Trophoblast cell (in vitro differentiated cells and primary cell): ENCODE measurements at regions not wholly inside any gene's neighbourhood (a gene's known extent, or its start where the extent isn't known, plus 50 kb on each side); places are given as distances from the start of the nearest gene placed in this dataset.
A peak's percentile ranks its signal among the peaks of the same experiment; 100 is the strongest.

Source experiments
- DNase-seq, 2 donors: peaks; one replicate each; pipeline ENCODE4 v3.0.0-alpha.2; 2016
- H2AFZ ChIP-seq: 2 replicates; pipeline ENCODE4 v1.6.1; 2013; ENCODE audit warnings: low read length, moderate library complexity, mild to moderate bottlenecking; ENCODE audit not compliant: insufficient read depth, poor library complexity
- H2AK5ac ChIP-seq: 2 replicates; pipeline ENCODE4 v1.6.1; 2013; ENCODE audit warnings: mild to moderate bottlenecking, low read length
- H2BK120ac ChIP-seq: 2 replicates; pipeline ENCODE4 v1.6.1; 2013; ENCODE audit warnings: low read length, mild to moderate bottlenecking, moderate library complexity; ENCODE audit not compliant: insufficient read depth, poor library complexity
- H2BK12ac ChIP-seq: 2 replicates; pipeline ENCODE4 v1.6.1; 2013; ENCODE audit warnings: mild to moderate bottlenecking, low read length, moderate library complexity
- H2BK5ac ChIP-seq: 2 replicates; pipeline ENCODE4 v1.6.1; 2013; ENCODE audit warnings: low read length, low read depth, moderate library complexity, mild to moderate bottlenecking; ENCODE audit not compliant: poor library complexity
- H3K14ac ChIP-seq: 2 replicates; pipeline ENCODE4 v1.6.1; 2013; ENCODE audit warnings: mild to moderate bottlenecking, low read length
- H3K18ac ChIP-seq: 2 replicates; pipeline ENCODE4 v1.6.1; 2013; ENCODE audit warnings: mild to moderate bottlenecking, low read length
- H3K23ac ChIP-seq: 2 replicates; pipeline ENCODE4 v1.6.1; 2013; ENCODE audit warnings: low read length
- H3K27ac ChIP-seq: 2 replicates; pipeline ENCODE4 v1.5.1; 2013; ENCODE audit warnings: low read depth, mild to moderate bottlenecking, inconsistent platforms, low read length, moderate library complexity
- H3K27me3 ChIP-seq: 2 replicates; pipeline ENCODE4 v1.6.1; 2013; ENCODE audit warnings: inconsistent platforms, mild to moderate bottlenecking, low read length, moderate library complexity; ENCODE audit not compliant: insufficient read depth
- H3K36me3 ChIP-seq, 2 experiments: 1 replicate in 1 of 2; 2 replicates in 1 of 2; pipeline ENCODE4 v1.6.1; 2013; ENCODE audit warnings: low read length in 2 of 2, mild to moderate bottlenecking in 2 of 2, moderate library complexity in 1 of 2; ENCODE audit not compliant: insufficient read depth in 2 of 2, control insufficient read depth in 1 of 2
- H3K4ac ChIP-seq: 2 replicates; pipeline ENCODE4 v1.6.1; 2013; ENCODE audit warnings: low read depth, mild to moderate bottlenecking, low read length, moderate library complexity
- H3K4me1 ChIP-seq, 2 experiments: 1 replicate in 1 of 2; 2 replicates in 1 of 2; pipeline ENCODE4 v1.6.1; 2013; ENCODE audit warnings: low read length in 2 of 2, mild to moderate bottlenecking in 2 of 2, moderate library complexity in 1 of 2; ENCODE audit not compliant: insufficient read depth in 2 of 2, control insufficient read depth in 1 of 2
- H3K4me2 ChIP-seq: 2 replicates; pipeline ENCODE4 v1.6.1; 2013; ENCODE audit warnings: inconsistent platforms, mild to moderate bottlenecking, low read length, moderate library complexity
- H3K4me3 ChIP-seq: 2 replicates; pipeline ENCODE4 v1.5.1; 2013; ENCODE audit warnings: mild to moderate bottlenecking, low read depth, low read length, inconsistent platforms
- H3K79me1 ChIP-seq: one replicate; pipeline ENCODE4 v1.6.1; 2013; ENCODE audit warnings: low read length
- H3K79me2 ChIP-seq: 2 replicates; pipeline ENCODE4 v1.6.1; 2013; ENCODE audit warnings: low read length, mild to moderate bottlenecking; ENCODE audit not compliant: control insufficient read depth, insufficient read depth, poor library complexity
- H3K9ac ChIP-seq: 2 replicates; pipeline ENCODE4 v1.6.1; 2013; ENCODE audit warnings: mild to moderate bottlenecking, low read length
- H3K9me3 ChIP-seq: 2 replicates; pipeline ENCODE4 v1.6.1; 2013; ENCODE audit warnings: low read depth, mild to moderate bottlenecking, control low read depth, inconsistent platforms, low read length; ENCODE audit not compliant: insufficient read depth
- H4K12ac ChIP-seq: 2 replicates; pipeline ENCODE4 v1.6.1; 2013; ENCODE audit warnings: low read depth, mild to moderate bottlenecking, low read length, moderate library complexity
- H4K8ac ChIP-seq: 2 replicates; pipeline ENCODE4 v1.6.1; 2013; ENCODE audit warnings: low read depth, mild to moderate bottlenecking, low read length, moderate library complexity
- H4K91ac ChIP-seq: one replicate; pipeline ENCODE4 v1.6.1; 2013; ENCODE audit warnings: low read depth, mild to moderate bottlenecking, low read length, moderate library complexity
- WGBS: extraction: QIAGEN DNeasy Blood & Tissue Kit; methylation state at CpG from one replicate; pipeline ENCODE4 v1.1.7; 2013; ENCODE audit warnings: missing lambda C conversion rate; ENCODE audit not compliant: insufficient read length, insufficient coverage; ENCODE audit errors: extremely low coverage; 5-methylcytosine and 5-hydroxymethylcytosine counted together

DNA sequence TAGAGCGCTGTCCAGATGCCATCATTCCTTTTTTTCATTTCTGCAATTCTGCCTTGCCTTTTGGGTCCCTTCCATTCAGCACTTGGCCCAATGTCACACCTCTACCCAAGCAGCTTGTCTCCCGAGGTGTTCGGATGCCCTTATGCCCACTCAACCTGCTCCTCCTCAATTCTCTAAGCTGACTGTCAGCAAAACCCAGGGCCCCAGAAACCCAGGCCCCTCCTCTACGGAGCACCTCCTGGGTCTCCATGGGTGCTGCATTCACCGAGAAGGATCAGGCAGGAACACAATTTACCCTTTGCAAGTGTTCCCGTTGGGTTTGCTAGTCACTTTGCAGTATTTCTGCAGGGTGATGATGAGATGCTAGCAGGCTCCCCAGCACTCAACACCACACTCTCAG lies 86.7 kb upstream of the RAB6C start:
- Histone ChIP-seq H4K91ac (no peak overlapping the region), H3K4me2 (no peak overlapping the region), H3K4me3 (no peak overlapping the region), H4K12ac (no peak overlapping the region), H3K9ac (no peak overlapping the region), H2BK120ac (no peak overlapping the region), H3K23ac (no peak overlapping the region), H2AFZ (no peak overlapping the region), H3K9me3 (peaks cover 2% of the 10 kb centered on the region), H3K18ac (no peak overlapping the region), H3K79me1 (no peaks in the 10 kb centered on the region), H3K27ac (no peak overlapping the region), H3K36me3 (no peaks in the 10 kb centered on the region), H3K4me1 (peaks cover 0 to 3% of the 10 kb centered on the region in 2 experiments), H2AK5ac (no peak overlapping the region), H2BK12ac (no peak overlapping the region), H3K14ac (no peak overlapping the region), H3K79me2 (no peaks in the 10 kb centered on the region), H2BK5ac (no peak overlapping the region), H3K27me3 (no peaks in the 10 kb centered on the region), H4K8ac (no peak overlapping the region), H3K4ac (no peak overlapping the region)
- no peak for DNase-seq
- WGBS: no CpG with 5 or more reads among the region's 6 CpGs

DNA sequence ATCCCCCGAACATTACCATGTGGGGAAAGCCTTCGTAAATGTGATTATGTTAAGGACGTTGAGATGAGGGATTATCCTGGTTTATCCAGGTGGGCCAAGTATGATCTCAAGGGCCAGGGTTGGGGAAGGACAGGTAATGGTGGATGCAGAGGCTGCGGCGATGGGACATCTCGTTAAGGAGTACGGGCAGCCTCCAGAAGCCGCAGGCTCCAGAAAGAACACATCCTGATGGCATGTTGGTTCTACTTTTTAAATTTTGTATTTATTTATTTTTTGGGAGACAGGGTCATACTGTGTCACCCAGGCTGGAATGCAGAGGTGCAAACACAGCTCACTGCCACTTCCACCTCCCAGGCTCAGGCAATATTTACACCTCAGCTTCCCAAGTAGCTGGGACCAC lies 86.2 kb upstream of the RAB6C start:
- no CpG with 5 or more reads among the region's 8 CpGs for WGBS

DNA sequence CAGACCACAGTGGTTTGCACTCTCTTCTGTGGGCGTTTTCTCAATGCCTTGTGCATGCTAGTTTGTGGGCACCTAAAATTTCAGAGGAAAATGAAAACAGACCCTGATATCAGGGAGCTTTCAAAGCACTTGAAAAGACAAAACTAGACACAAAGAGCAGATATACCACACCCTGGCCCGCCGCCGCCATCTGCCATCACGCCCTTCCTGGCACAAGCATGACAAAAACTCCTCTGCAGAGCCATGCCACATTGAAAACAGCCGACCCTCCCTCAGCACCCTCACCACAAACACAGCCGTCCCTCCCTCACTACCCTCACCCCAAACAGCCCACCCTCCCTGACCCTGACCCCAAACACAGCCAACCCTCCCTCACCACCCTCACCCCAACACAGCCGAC lies 84.8 kb upstream of the RAB6C start:
- H4K12ac ChIP-seq: no peak overlapping the region
- H3K4ac ChIP-seq: no peak overlapping the region
- no peak for DNase-seq
- no peak overlapping the region for H2AFZ ChIP-seq
- no peaks in the 10 kb centered on the region for H3K79me2 ChIP-seq
- no peak overlapping the region for H2AK5ac ChIP-seq
- no peak overlapping the region for H3K23ac ChIP-seq
- H3K4me1 ChIP-seq: no peaks in the 10 kb centered on the region
- H3K36me3 ChIP-seq: no peaks in the 10 kb centered on the region
- H3K4me2 ChIP-seq: no peak overlapping the region
- no peak overlapping the region for H4K8ac ChIP-seq
- WGBS: no CpG with 5 or more reads among the region's 8 CpGs
- no peak overlapping the region for H3K14ac ChIP-seq
- no peak overlapping the region for H3K9ac ChIP-seq
- no peak overlapping the region for H4K91ac ChIP-seq
- no peaks in the 10 kb centered on the region for H3K27me3 ChIP-seq
- no peak overlapping the region for H2BK5ac ChIP-seq
- H3K27ac ChIP-seq: no peak overlapping the region
- H2BK120ac ChIP-seq: no peak overlapping the region
- H2BK12ac ChIP-seq: no peak overlapping the region
- no peaks in the 10 kb centered on the region for H3K79me1 ChIP-seq
- no peak overlapping the region for H3K4me3 ChIP-seq
- H3K18ac ChIP-seq: no peak overlapping the region
- H3K9me3 ChIP-seq: peaks cover 2% of the 10 kb centered on the region

More for the DNA sequence above, 86.2 kb upstream of the RAB6C start:
- Histone ChIP-seq H3K14ac (no peak overlapping the region), H3K36me3 (no peaks in the 10 kb centered on the region), H3K27ac (no peak overlapping the region), H2BK12ac (no peak overlapping the region), H3K9ac (no peak overlapping the region), H3K18ac (no peak overlapping the region), H4K12ac (no peak overlapping the region), H3K4ac (no peak overlapping the region), H3K79me1 (no peaks in the 10 kb centered on the region), H3K4me3 (peak overlapping the region; percentile 40), H2AK5ac (no peak overlapping the region), H3K4me1 (peaks cover 0 to 3% of the 10 kb centered on the region in 2 experiments), H3K4me2 (no peak overlapping the region), H3K79me2 (no peaks in the 10 kb centered on the region), H3K27me3 (no peaks in the 10 kb centered on the region), H3K9me3 (peaks cover 2% of the 10 kb centered on the region), H4K8ac (no peak overlapping the region), H2AFZ (no peak overlapping the region), H4K91ac (no peak overlapping the region), H2BK5ac (no peak overlapping the region), H2BK120ac (no peak overlapping the region), H3K23ac (no peak overlapping the region)
- DNase-seq: no peak

DNA sequence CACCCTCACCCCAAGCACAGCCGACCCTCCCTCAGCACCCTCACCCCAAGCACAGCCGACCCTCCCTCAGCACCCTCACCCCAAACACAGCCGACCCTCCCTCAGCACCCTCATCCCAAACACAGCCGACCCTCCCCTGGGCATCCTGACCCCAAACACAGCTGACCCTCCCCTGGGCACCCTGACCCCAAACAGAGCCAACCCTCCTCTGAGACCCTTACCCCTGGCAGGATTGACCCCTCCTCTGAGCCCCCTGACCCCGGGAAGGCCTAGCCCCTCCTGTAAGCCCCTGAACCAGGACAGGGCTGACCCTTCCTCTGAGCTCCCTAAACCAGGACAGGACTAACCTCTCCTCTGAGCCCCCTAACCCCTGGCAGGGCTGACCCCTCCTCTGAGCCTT lies 84.4 kb upstream of the RAB6C start:
- H4K12ac ChIP-seq: no peak overlapping the region
- no CpG with 5 or more reads among the region's 5 CpGs for WGBS
- no peak for DNase-seq
- no peaks in the 10 kb centered on the region for H3K79me1 ChIP-seq
- peaks cover 2% of the 10 kb centered on the region for H3K9me3 ChIP-seq
- H2AK5ac ChIP-seq: no peak overlapping the region
- H3K27me3 ChIP-seq: no peaks in the 10 kb centered on the region
- H3K4me3 ChIP-seq: no peak overlapping the region
- H2BK120ac ChIP-seq: no peak overlapping the region
- no peak overlapping the region for H3K18ac ChIP-seq
- no peak overlapping the region for H3K9ac ChIP-seq
- H3K27ac ChIP-seq: no peak overlapping the region
- H3K14ac ChIP-seq: no peak overlapping the region
- no peak overlapping the region for H2BK12ac ChIP-seq
- no peak overlapping the region for H3K23ac ChIP-seq
- H2AFZ ChIP-seq: no peak overlapping the region
- H3K4me1 ChIP-seq: no peaks in the 10 kb centered on the region
- no peaks in the 10 kb centered on the region for H3K36me3 ChIP-seq
- no peak overlapping the region for H4K8ac ChIP-seq
- H3K4me2 ChIP-seq: no peak overlapping the region
- H3K79me2 ChIP-seq: no peaks in the 10 kb centered on the region
- H2BK5ac ChIP-seq: no peak overlapping the region
- no peak overlapping the region for H3K4ac ChIP-seq
- no peak overlapping the region for H4K91ac ChIP-seq
